ENCODE measurements at regions not wholly inside any gene's neighbourhood (a gene's known extent, or its start where the extent isn't known, plus 50 kb on each side); places are given as distances from the start of the nearest gene placed in this dataset.

DNA sequence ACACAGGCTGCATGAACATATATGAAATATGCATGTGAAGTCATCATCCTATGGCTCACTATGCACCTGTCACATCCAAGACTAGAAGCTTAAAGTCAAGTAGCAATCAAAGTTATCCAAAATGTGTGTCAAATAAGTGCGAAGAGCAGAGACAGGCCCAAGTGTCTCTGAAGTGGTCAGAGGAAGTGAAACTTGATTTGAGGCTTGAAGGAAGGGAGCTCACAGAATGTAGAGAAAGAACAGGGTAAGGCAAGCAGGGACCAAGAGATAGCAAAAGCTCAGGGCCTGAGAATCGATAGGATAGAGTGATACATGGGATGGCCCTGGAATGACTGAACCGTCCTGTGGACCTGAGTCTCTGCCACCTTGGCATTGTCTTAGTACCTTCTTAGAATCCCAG, 274.3 kb upstream of the TRPC7 start (continued):
- TF ChIP-seq SIRT6 (IDR thresholded peaks at IDR 0.05; ENCODE audit: low read length) (no peak), RNF2 (IDR thresholded peaks at IDR 0.05; ENCODE audit: borderline replicate concordance, low read depth, low read length, missing control alignments, poor library complexity, severe bottlenecking) (no peak), MAFK (IDR thresholded peaks at IDR 0.05; ENCODE audit: low read depth, low read length) (no peak), EGR1 (IDR thresholded peaks at IDR 0.05; ENCODE audit: borderline replicate concordance, low read depth, low read length) (no peak)

All from H1 (cell line).